Osteoblast (primary cell): ENCODE measurements at regions not wholly inside any gene's neighbourhood (a gene's known extent, or its start where the extent isn't known, plus 50 kb on each side); places are given as distances from the start of the nearest gene placed in this dataset.

Experiments used
- DNase-seq: peaks from one replicate; pipeline ENCODE4 v3.0.0; 2011; ENCODE audit warnings: low spot score, mixed read lengths; ENCODE audit not compliant: insufficient read length; ENCODE audit errors: missing footprints
- H2AFZ ChIP-seq: 2 replicates; pipeline ENCODE4 v1.6.0; 2011; ENCODE audit warnings: mild to moderate bottlenecking, low read length
- H3K27ac ChIP-seq: 2 replicates; pipeline ENCODE4 v1.5.1; 2011; ENCODE audit warnings: mild to moderate bottlenecking, low read depth, low read length, moderate library complexity
- H3K27me3 ChIP-seq: 2 replicates; pipeline ENCODE4 v1.6.0; 2012; ENCODE audit warnings: mild to moderate bottlenecking, control low read depth, inconsistent platforms, low read length, moderate library complexity; ENCODE audit not compliant: insufficient read depth
- H3K36me3 ChIP-seq: 2 replicates; pipeline ENCODE4 v1.5.1; 2011; ENCODE audit warnings: mild to moderate bottlenecking, low read length, control low read depth, moderate library complexity; ENCODE audit not compliant: insufficient read depth
- H3K4me1 ChIP-seq: 2 replicates; pipeline ENCODE4 v1.5.1; 2011; ENCODE audit warnings: mild to moderate bottlenecking, low read length, control low read depth, moderate library complexity; ENCODE audit not compliant: insufficient read depth
- H3K4me2 ChIP-seq: 2 replicates; pipeline ENCODE4 v1.6.0; 2011; ENCODE audit warnings: mild to moderate bottlenecking, low read length; ENCODE audit not compliant: insufficient read depth
- H3K4me3 ChIP-seq: fragments of 200-600 bp; sonication (generic); 3 replicates; pipeline ENCODE4 v1.5.1; 2012; ENCODE audit warnings: mild to moderate bottlenecking, low read length, inconsistent platforms; ENCODE audit not compliant: insufficient read depth
- H3K79me2 ChIP-seq: 2 replicates; pipeline ENCODE4 v1.6.0; 2012; ENCODE audit warnings: mild to moderate bottlenecking, low read length, control low read depth, inconsistent platforms; ENCODE audit not compliant: insufficient read depth
- H3K9me3 ChIP-seq: 2 replicates; pipeline ENCODE4 v1.5.1; 2011; ENCODE audit warnings: low read depth, low read length, control low read depth
- H4K20me1 ChIP-seq: 2 replicates; pipeline ENCODE4 v1.6.0; 2012; ENCODE audit warnings: mild to moderate bottlenecking, low read length, control low read depth; ENCODE audit not compliant: insufficient read depth
- TF ChIP-seq, protein P1 (sequence below): IDR thresholded peaks from 2 replicates; pipeline ENCODE4 v1.5.1; 2011; ENCODE audit warnings: mild to moderate bottlenecking, low read depth, low read length, moderate library complexity; ENCODE audit errors: extremely low read depth

- Histone ChIP-seq H3K79me2 (no peaks in the 10 kb centered on the region), H4K20me1 (no peaks in the 10 kb centered on the region), H3K9me3 (peaks cover under 1% of the 10 kb centered on the region), H3K4me3 (no peak overlapping the region), H3K4me2 (no peak overlapping the region), H3K27me3 (no peaks in the 10 kb centered on the region), H3K4me1 (no peaks in the 10 kb centered on the region), H3K27ac (no peak overlapping the region), H3K36me3 (no peaks in the 10 kb centered on the region), H2AFZ (no peak overlapping the region)
- DNase-seq = no peak
- TF ChIP-seq, protein P1, sequence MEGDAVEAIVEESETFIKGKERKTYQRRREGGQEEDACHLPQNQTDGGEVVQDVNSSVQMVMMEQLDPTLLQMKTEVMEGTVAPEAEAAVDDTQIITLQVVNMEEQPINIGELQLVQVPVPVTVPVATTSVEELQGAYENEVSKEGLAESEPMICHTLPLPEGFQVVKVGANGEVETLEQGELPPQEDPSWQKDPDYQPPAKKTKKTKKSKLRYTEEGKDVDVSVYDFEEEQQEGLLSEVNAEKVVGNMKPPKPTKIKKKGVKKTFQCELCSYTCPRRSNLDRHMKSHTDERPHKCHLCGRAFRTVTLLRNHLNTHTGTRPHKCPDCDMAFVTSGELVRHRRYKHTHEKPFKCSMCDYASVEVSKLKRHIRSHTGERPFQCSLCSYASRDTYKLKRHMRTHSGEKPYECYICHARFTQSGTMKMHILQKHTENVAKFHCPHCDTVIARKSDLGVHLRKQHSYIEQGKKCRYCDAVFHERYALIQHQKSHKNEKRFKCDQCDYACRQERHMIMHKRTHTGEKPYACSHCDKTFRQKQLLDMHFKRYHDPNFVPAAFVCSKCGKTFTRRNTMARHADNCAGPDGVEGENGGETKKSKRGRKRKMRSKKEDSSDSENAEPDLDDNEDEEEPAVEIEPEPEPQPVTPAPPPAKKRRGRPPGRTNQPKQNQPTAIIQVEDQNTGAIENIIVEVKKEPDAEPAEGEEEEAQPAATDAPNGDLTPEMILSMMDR = no peak
Observed at GRCh38 chr16:7085776-7086175, 246.9 kb upstream of the RBFOX1 start.

GRCh38 chr16:7083096-7083495 lies 249.5 kb upstream of the RBFOX1 start:
- H2AFZ ChIP-seq = no peak overlapping the region
- H3K36me3 ChIP-seq = no peaks in the 10 kb centered on the region
- no peaks in the 10 kb centered on the region for H3K27me3 ChIP-seq
- TF ChIP-seq, protein P1 = no peak
- no peak overlapping the region for H3K4me2 ChIP-seq
- DNase-seq = no peak
- H3K4me3 ChIP-seq = no peak overlapping the region
- no peak overlapping the region for H3K27ac ChIP-seq
- H4K20me1 ChIP-seq = no peaks in the 10 kb centered on the region
- H3K79me2 ChIP-seq = no peaks in the 10 kb centered on the region
- H3K9me3 ChIP-seq = peaks cover 3% of the 10 kb centered on the region
- H3K4me1 ChIP-seq = no peaks in the 10 kb centered on the region

DNA sequence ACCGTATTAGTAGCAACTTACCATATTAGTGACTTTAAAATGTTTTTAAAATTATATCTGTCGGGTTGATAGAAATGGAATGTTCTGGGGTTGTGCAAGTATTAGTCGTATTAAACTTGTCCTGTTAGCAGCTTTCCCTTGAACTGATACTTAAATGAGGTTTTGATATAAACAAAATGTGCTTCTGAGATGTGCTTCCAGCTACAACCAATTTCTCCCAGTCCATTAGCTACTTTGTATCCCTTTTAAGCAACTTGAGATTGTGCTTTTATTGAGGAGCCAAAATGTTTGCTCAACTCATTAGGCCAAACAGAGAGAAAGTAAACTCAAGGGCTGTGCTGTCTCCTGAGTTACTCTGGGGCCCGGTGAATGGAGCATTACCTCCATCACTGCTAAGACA lies 255.0 kb upstream of the RBFOX1 start:
- H4K20me1 ChIP-seq = no peaks in the 10 kb centered on the region
- H3K4me3 ChIP-seq = no peak overlapping the region
- TF ChIP-seq, protein P1 = no peak
- H3K79me2 ChIP-seq = no peaks in the 10 kb centered on the region
- no peaks in the 10 kb centered on the region for H3K27me3 ChIP-seq
- no peak for DNase-seq
- H3K4me1 ChIP-seq = no peaks in the 10 kb centered on the region
- no peak overlapping the region for H3K4me2 ChIP-seq
- peaks cover 3% of the 10 kb centered on the region for H3K9me3 ChIP-seq
- H2AFZ ChIP-seq = no peak overlapping the region
- no peaks in the 10 kb centered on the region for H3K36me3 ChIP-seq
- no peak overlapping the region for H3K27ac ChIP-seq

GRCh38 chr16:7074715-7075114 lies 257.9 kb upstream of the RBFOX1 start:
- TF ChIP-seq, protein P1 = no peak

More at GRCh38 chr16:7074715-7075114, 257.9 kb upstream of the RBFOX1 start:
- Histone ChIP-seq H2AFZ (no peak overlapping the region), H3K4me3 (no peak overlapping the region), H3K27me3 (no peaks in the 10 kb centered on the region), H3K79me2 (no peaks in the 10 kb centered on the region), H3K27ac (no peak overlapping the region), H3K36me3 (no peaks in the 10 kb centered on the region), H3K4me1 (no peaks in the 10 kb centered on the region), H3K9me3 (peaks cover 2% of the 10 kb centered on the region), H3K4me2 (no peak overlapping the region), H4K20me1 (no peaks in the 10 kb centered on the region)
- DNase-seq = no peak
